ENCODE measurements at regions not wholly inside any gene's neighbourhood (a gene's known extent, or its start where the extent isn't known, plus 50 kb on each side); places are given as distances from the start of the nearest gene placed in this dataset.

GRCh38 chr13:37192956-37193355, 87.5 kb upstream of the CSNK1A1L start:
- ChIA-PET CTCF (ENCODE audit: low intra/inter-chr PET ratio, low total read pairs) (no interaction called here), POLR2A (no interaction called here)
- FAIRE-seq (no peak), DNase-seq (ENCODE audit: low spot score) (no peak), ATAC-seq (no peak)
- TF ChIP-seq NBN (conservative IDR thresholded peaks at IDR 0.05): no peak
- no peak for TF ChIP-seq PPARG (CRISPR knock-in tag; conservative IDR thresholded peaks at IDR 0.05)
- no peak for TF ChIP-seq TSC22D2 (CRISPR knock-in tag; IDR thresholded peaks at IDR 0.05; ENCODE audit: borderline replicate concordance)
- TF ChIP-seq ZNF329 (CRISPR knock-in tag; IDR thresholded peaks at IDR 0.05; ENCODE audit: low read depth): no peak
- TF ChIP-seq ZNF143 (CRISPR knock-in tag; IDR thresholded peaks at IDR 0.05): no peak
- TF ChIP-seq ZNF879 (CRISPR knock-in tag; IDR thresholded peaks at IDR 0.05): no peak
- no peak for TF ChIP-seq ZNF75D (CRISPR knock-in tag; IDR thresholded peaks at IDR 0.05; ENCODE audit: borderline replicate concordance)
- TF ChIP-seq MBNL3 (CRISPR knock-in tag; conservative IDR thresholded peaks at IDR 0.05): no peak
- no peak for TF ChIP-seq ZSCAN20 (CRISPR knock-in tag; IDR thresholded peaks at IDR 0.05; ENCODE audit: borderline replicate concordance)
- TF ChIP-seq ZBTB7B (CRISPR knock-in tag; IDR thresholded peaks at IDR 0.05): no peak
- no peak for TF ChIP-seq ELF4 (CRISPR knock-in tag; IDR thresholded peaks at IDR 0.05; ENCODE audit: borderline replicate concordance)
- no peak for TF ChIP-seq ZNF589 (CRISPR knock-in tag; conservative IDR thresholded peaks at IDR 0.05)
- TF ChIP-seq CREBL2 (CRISPR knock-in tag; IDR thresholded peaks at IDR 0.05; ENCODE audit: borderline replicate concordance): no peak
- no peak for TF ChIP-seq ZNF788 (CRISPR knock-in tag; IDR thresholded peaks at IDR 0.05; ENCODE audit: borderline replicate concordance)
- no peak for TF ChIP-seq RNF219 (CRISPR knock-in tag; IDR thresholded peaks at IDR 0.05)
- TF ChIP-seq ZNF124 (CRISPR knock-in tag; IDR thresholded peaks at IDR 0.05): no peak
- no peak for TF ChIP-seq ZNF775 (CRISPR knock-in tag; IDR thresholded peaks at IDR 0.05; ENCODE audit: borderline replicate concordance)
- BruUV-seq (replicated peaks): no TSS peak
- Histone ChIP-seq H3K79me2 (ENCODE audit: insufficient read depth, low read length) (no peaks in the 10 kb centered on the region), H2AFZ (ENCODE audit: low read length) (no peak overlapping the region), H3K27ac (ENCODE audit: extremely low read length, insufficient read depth, low read length) (no peak overlapping the region), H4K20me1 (ENCODE audit: insufficient read depth, low read length) (no peaks in the 10 kb centered on the region), H3K36me3 (replicated peaks in 1 of 2; ENCODE audit: control insufficient read depth in 1 of 2, insufficient read depth in 2 of 2, low read length in 2 of 2) (no peaks in the 10 kb centered on the region), H3K4me2 (ENCODE audit: low read depth, low read length) (no peak overlapping the region), H3K4me1 (ENCODE audit: insufficient read depth, low read length) (no peaks in the 10 kb centered on the region), H3K4me3 (replicated peaks in 1 of 3; ENCODE audit: insufficient read depth in 1 of 3, low read depth in 2 of 3, low read length in 3 of 3) (no peak overlapping the region), H3K9me3 (ENCODE audit: low read length) (no peaks in the 10 kb centered on the region), H3K27me3 (ENCODE audit: control insufficient read depth in 1 of 2, insufficient read depth in 2 of 2, low read length in 2 of 2) (no peaks in the 10 kb centered on the region), H3K9ac (ENCODE audit: insufficient read depth, low read depth, low read length) (no peak overlapping the region)
- intact Hi-C loops (cut with micrococcal nuclease; ENCODE audit: unreplicated experiment) (no loop called here), in situ Hi-C loops (cut with HindIII; ENCODE audit: extremely low pct_ligation_motif_present, low pct_unique_long_range_greater_than_20kb) (no loop called here)
- 0% methylated on average over 2 of the region's 2 CpGs for WGBS (ENCODE audit: low lambda C conversion rate)

Data from HepG2 (cell line).